Endometrial microvascular endothelial cells (primary cell): ENCODE measurements at regions not wholly inside any gene's neighbourhood (a gene's known extent, or its start where the extent isn't known, plus 50 kb on each side); places are given as distances from the start of the nearest gene placed in this dataset.

ENCODE experiments used
- in situ Hi-C: cut with HindIII; loops from 2 replicates; pipeline ENCODE4 v1.10.0; 2017; ENCODE audit warnings: low sequenced_read_pairs, low pct_unique_long_range_greater_than_20kb; ENCODE audit errors: inconsistent ontology term

DNA sequence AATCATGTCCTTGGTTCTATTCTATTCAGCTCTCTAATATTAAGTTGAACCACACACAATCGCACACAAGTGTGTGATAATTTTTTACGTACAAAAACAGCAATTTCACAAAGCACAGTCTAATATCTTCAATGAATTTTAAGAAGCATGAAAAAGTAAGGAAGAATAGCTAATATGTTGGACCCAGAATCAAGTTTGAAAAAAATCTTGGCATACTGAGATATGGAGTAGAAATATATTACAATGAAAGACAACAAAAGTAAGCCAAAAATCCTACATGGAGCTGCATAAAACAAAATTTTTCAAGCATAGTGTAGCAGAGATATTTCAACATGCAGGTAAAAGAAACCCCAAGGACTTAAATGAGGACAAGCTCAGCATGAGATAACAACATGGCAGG, 219.1 kb upstream of the RND3 start:
- in situ Hi-C loops = no loop called here

- in situ Hi-C loops = no loop called here
These were observed 218.3 kb upstream of the RND3 start for GRCh38 chr2:150705767-150706166.

DNA sequence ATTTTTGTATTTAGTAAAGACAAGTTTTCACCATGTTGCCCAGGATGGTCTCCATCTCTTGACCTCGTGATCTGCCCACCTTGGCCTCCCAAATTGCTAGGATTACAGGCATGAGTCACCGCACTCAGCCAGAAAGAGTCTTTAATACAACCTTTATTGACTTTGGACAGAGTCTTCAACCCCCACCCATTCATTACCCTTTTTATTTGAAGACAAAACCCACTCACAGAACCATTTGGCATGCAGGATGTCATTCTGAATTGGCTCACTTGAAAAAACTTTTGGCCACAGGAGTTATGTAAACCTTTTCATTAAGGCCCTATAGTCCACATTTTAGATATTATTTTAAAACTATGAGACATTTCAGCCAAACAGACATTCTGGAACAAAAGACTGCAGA, 217.9 kb upstream of the RND3 start:
- in situ Hi-C loops = no loop called here

- in situ Hi-C loops = no loop called here
These were observed 215.3 kb upstream of the RND3 start for GRCh38 chr2:150702791-150703190.

DNA sequence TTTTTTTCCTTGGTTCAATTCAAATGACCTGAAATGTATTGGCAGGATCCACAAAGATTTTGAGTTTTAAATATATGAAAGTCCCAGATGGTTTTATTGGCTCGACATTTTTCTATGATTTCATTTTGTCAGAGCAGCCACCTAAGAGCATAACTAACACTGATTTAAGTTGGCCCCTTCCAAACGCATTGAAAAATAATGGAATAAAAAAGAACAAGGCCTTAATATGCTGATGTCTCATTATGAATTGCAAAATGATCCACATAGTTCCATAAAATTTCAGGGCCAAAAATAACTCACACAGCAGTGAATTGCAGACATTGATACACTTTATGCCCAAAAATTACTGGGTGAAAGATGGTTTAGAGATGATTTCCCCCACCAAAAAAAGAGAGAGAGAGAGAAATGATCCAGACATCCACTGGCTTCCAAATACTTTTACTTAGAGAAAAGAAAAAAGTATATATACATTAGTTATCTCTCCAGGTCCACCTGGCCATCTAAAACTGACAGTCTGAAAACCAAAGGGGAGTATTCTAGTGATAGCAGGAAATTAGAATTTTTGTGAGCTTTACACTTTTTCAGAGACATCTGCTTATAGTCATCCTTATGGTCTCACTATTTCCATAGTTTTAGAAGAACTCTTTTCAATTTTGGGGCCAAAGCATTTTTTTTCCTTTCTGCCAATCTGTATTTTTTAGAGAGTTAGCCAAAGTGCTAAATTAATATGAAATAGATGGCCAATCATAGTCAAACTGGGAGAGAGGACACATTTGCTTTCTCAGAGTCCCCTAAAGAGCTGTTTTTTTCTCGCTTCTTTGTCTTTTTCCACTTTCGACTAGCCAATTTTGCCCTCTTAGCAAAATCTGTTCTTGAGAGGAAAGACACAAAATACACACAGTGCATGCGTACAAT, 213.5 kb upstream of the RND3 start:
- in situ Hi-C loops = no loop called here

- in situ Hi-C loops = no loop called here
These were observed 211.8 kb upstream of the RND3 start for GRCh38 chr2:150699218-150699617.

GRCh38 chr2:150698016-150698661, 210.7 kb upstream of the RND3 start:
- in situ Hi-C loops = no loop called here

DNA sequence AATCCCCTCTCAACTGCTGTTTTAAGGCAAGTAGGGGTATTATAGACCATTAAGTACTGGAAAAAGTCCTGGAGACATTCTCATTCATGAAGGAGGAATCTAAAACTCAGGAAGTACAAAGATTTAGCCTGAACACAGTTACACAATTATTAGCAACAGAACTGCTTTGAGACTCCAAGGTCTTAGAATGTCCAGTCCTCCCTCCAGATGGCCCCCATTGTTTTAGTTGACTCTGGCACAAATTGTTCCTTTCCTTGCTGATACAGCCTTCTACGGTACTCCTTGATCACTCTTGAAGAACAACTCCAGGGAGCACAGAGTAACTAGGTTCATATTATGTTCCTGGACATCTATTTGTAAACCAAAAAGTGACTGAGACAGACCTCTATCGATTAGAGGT, 210.1 kb upstream of the RND3 start:
- in situ Hi-C loops = no loop called here

DNA sequence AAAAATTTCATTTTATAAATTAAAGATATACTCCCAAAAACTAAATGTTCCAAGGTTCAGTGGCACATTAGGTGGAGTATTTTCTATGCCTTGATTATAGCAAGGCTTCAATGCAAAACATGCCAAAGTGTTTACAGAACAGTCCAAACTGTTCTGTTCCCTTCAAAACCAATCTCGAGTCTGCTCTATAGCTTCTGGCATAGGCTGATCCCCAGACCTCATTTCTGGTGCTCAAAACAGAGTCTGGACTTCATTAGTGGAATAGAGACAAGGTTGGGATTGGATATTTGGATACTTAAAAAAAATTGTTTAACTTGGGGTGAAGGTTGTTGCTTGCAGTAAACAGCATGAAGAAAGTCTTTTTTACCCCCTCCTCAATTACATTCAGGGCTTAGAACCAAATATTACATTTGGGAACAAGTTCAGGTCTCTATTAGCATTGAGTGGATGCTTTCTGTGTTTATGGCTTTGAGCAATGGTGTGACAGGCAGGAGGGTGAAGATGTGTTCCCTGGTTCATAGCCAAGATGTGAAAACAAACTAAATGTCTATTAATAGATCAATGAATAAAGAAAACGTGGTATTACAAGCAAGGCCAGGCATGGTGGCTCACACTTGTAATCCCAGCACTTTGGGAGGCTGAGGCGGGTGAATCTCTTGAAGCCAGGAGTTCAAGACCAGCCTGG, 208.1 kb upstream of the RND3 start:
- in situ Hi-C loops = no loop called here

GRCh38 chr2:150693556-150693955, 206.1 kb upstream of the RND3 start:
- in situ Hi-C loops = no loop called here

GRCh38 chr2:150690870-150691269, 203.4 kb upstream of the RND3 start:
- in situ Hi-C loops = no loop called here

- in situ Hi-C loops = no loop called here
These were observed 202.8 kb upstream of the RND3 start for GRCh38 chr2:150690261-150690660.

- in situ Hi-C loops = no loop called here
These were observed 202.1 kb upstream of the RND3 start for GRCh38 chr2:150689590-150689989.

GRCh38 chr2:150688016-150688415, 200.5 kb upstream of the RND3 start:
- in situ Hi-C loops = no loop called here

DNA sequence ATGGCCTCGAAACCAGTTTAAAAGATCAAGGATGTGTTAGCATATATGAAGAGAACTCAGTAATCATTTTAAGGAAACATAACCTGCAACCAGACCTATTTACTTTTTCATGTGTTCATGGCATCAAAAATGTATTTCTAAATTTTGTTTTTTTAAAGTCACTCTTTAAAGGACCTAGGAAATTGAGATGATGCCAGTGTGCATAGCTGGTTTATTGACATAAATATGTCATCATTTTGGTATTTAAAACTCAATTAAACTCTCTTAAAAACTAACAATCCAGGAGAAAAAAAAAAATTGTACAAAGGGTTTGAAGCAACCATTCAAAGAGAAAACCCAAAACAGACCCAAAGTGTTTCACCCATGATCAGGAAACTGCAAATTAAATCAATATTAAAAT, 198.9 kb upstream of the RND3 start:
- in situ Hi-C loops = no loop called here

- in situ Hi-C loops = no loop called here
These were observed 193.8 kb upstream of the RND3 start for GRCh38 chr2:150681120-150681804.

- in situ Hi-C loops = no loop called here
These were observed 192.1 kb upstream of the RND3 start for GRCh38 chr2:150679456-150680120.

GRCh38 chr2:150677551-150677950, 190.1 kb upstream of the RND3 start:
- in situ Hi-C loops = no loop called here
